Left lung (tissue), 4 donors: ENCODE measurements at regions not wholly inside any gene's neighbourhood (a gene's known extent, or its start where the extent isn't known, plus 50 kb on each side); places are given as distances from the start of the nearest gene placed in this dataset.

Experiments used
- ATAC-seq: fragments of 200-7000 bp; cut with Tn5 transposase; one replicate; pipeline ENCODE4 v1.9.1; 2020; ENCODE audit warnings: moderate library complexity
- DNase-seq, 4 donors: peaks; one replicate each; pipeline ENCODE4 v3.0.0-alpha.2; 2013 to 2020
- H3K27ac ChIP-seq, 2 donors: fragments of 200-600 bp; sonication (generic) in 1 of 2; one replicate each; pipeline versions ENCODE4 v1.5.0 to v1.8.0; 2020 to 2021
- H3K27me3 ChIP-seq, 2 donors: fragments of 200-600 bp; sonication (generic) in 1 of 2; one replicate each; pipeline versions ENCODE4 v1.5.0 to v1.8.0; 2020 to 2021
- H3K36me3 ChIP-seq, 2 donors: fragments of 200-600 bp; sonication (generic) in 1 of 2; one replicate each; pipeline versions ENCODE4 v1.5.0 to v1.8.0; 2020 to 2021
- H3K4me1 ChIP-seq, 2 donors: fragments of 200-600 bp; one replicate each; pipeline ENCODE4 v1.8.0; 2021
- H3K4me3 ChIP-seq, 2 donors: fragments of 200-600 bp; sonication (generic) in 1 of 2; one replicate each; pipeline versions ENCODE4 v1.5.0 to v1.8.0; 2020 to 2021; ENCODE audit warnings: mild to moderate bottlenecking in 1 of 2
- H3K9me3 ChIP-seq, 2 donors: fragments of 200-600 bp; sonication (generic) in 1 of 2; one replicate each; pipeline versions ENCODE4 v1.5.0 to v1.8.0; 2020 to 2021
- intact Hi-C, 2 donors: fragments of 100-400 bp; cut with DNase I; formaldehyde crosslinking; loops; one replicate each; pipeline versions ENCODE4 v1.11.2 to v1.14.2; 2022
- TF ChIP-seq, protein P1 (sequence below), 2 donors: fragments of 200-600 bp; sonication (generic) in 1 of 2; IDR thresholded peaks; one replicate each; pipeline versions ENCODE4 v1.5.0 to v1.8.0; 2021; ENCODE audit warnings: antibody characterized with exemption in 2 of 2
- donor health status: DM: no; HTN: yes; CAD: no.
- donor health status: DM: no; HTN: no; CAD: no.

DNA sequence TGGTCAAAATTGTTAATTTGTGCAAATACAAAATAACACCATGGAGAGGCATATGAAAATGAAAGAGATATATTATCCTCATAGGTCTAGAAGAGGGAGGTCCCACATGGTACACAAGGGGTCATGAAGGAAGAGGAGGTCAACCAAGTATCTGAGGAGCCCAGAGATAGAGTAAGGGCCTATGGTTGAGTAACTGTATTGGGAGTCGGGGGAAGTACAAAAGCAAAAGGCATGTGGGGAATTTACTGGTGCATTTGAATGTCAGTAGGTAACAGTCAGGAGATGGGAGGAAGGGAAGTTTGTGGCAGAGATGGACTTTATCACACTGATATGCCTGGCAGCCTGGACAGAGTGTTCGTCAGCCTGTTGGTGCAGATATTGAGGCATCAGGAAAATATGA is 1113.7 kb downstream of the OTOL1 start:
- no peak overlapping the region for H3K4me3 ChIP-seq
- intact Hi-C loops, result no loop called here
- H3K27ac ChIP-seq, result no peak overlapping the region
- ATAC-seq, result no peak
- H3K9me3 ChIP-seq, result peaks cover 0 to 15% of the 10 kb centered on the region in 2 donors
- H3K36me3 ChIP-seq, result no peaks in the 10 kb centered on the region
- no peaks in the 10 kb centered on the region for H3K4me1 ChIP-seq
- no peak for DNase-seq
- TF ChIP-seq, protein P1, sequence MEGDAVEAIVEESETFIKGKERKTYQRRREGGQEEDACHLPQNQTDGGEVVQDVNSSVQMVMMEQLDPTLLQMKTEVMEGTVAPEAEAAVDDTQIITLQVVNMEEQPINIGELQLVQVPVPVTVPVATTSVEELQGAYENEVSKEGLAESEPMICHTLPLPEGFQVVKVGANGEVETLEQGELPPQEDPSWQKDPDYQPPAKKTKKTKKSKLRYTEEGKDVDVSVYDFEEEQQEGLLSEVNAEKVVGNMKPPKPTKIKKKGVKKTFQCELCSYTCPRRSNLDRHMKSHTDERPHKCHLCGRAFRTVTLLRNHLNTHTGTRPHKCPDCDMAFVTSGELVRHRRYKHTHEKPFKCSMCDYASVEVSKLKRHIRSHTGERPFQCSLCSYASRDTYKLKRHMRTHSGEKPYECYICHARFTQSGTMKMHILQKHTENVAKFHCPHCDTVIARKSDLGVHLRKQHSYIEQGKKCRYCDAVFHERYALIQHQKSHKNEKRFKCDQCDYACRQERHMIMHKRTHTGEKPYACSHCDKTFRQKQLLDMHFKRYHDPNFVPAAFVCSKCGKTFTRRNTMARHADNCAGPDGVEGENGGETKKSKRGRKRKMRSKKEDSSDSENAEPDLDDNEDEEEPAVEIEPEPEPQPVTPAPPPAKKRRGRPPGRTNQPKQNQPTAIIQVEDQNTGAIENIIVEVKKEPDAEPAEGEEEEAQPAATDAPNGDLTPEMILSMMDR (IDR thresholded peaks at IDR 0.05), result no peak
- no peaks in the 10 kb centered on the region for H3K27me3 ChIP-seq

DNA sequence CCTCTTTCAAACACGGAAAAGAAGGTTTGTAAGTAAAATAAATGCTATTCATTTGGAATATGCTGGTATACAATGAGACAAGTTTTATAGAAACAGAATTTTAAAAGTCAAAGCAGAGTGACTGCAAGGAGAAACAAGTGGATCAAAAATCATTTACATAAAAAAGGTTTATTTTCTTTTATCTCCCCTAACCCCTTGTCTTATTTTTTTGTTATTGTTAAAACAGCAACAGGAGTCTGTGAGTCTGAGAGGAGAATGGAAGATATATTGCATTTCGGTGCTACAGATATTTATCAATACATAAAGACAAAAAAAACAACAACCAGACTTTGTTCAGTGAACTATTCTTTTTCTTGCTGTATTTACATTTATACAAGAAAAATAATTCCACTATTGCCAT is 1116.4 kb downstream of the OTOL1 start:
- no peaks in the 10 kb centered on the region for H3K36me3 ChIP-seq
- peaks cover 0 to 8% of the 10 kb centered on the region in 2 donors for H3K9me3 ChIP-seq
- H3K27ac ChIP-seq, result no peak overlapping the region
- intact Hi-C loops, result no loop called here
- TF ChIP-seq, protein P1 (IDR thresholded peaks at IDR 0.05), result no peak
- H3K4me3 ChIP-seq, result no peak overlapping the region
- H3K4me1 ChIP-seq, result no peaks in the 10 kb centered on the region
- no peaks in the 10 kb centered on the region for H3K27me3 ChIP-seq
- DNase-seq (no peak), ATAC-seq (no peak)

- H3K9me3 ChIP-seq, result peaks cover 0 to 17% of the 10 kb centered on the region in 2 donors
- DNase-seq (no peak), ATAC-seq (no peak)
- intact Hi-C loops, result no loop called here
- no peak overlapping the region for H3K27ac ChIP-seq
- H3K36me3 ChIP-seq, result no peaks in the 10 kb centered on the region
- no peak overlapping the region for H3K4me3 ChIP-seq
- H3K27me3 ChIP-seq, result no peaks in the 10 kb centered on the region
- TF ChIP-seq, protein P1 (IDR thresholded peaks at IDR 0.05), result no peak
- no peaks in the 10 kb centered on the region for H3K4me1 ChIP-seq
Observed at GRCh38 chr3:162626172-162626571, 1129.6 kb downstream of the OTOL1 start.

- no peaks in the 10 kb centered on the region for H3K27me3 ChIP-seq
- DNase-seq, result no peak
- TF ChIP-seq, protein P1 (IDR thresholded peaks at IDR 0.05), result no peak
- no peak for ATAC-seq
- no peaks in the 10 kb centered on the region for H3K36me3 ChIP-seq
- no peaks in the 10 kb centered on the region for H3K4me1 ChIP-seq
- no peaks in the 10 kb centered on the region for H3K9me3 ChIP-seq
- H3K27ac ChIP-seq, result no peak overlapping the region
- intact Hi-C loops, result no loop called here
- no peak overlapping the region for H3K4me3 ChIP-seq
Observed at GRCh38 chr3:162628531-162628930, 1131.9 kb downstream of the OTOL1 start.

DNA sequence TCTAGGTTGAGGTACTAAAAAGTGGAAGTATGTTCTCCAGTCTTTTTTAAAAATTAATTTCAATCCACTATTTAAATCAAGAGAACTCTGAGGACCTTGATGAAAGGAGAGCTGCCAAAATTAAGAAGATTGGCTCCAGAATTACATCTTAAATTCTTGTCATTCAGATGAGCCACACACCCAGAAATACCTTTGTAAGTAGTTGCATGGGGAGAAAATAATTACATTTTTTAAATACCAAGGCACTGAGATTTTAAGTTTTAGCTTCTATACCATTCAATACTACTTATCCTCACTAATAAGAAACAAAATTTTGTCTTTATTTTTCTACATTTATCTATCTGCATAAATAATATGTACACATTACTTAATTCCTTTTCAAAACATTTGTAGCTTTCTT is 1132.8 kb downstream of the OTOL1 start:
- DNase-seq, result no peak
- H3K27me3 ChIP-seq, result no peaks in the 10 kb centered on the region
- peaks cover 0 to under 1% of the 10 kb centered on the region in 2 donors for H3K9me3 ChIP-seq
- no peaks in the 10 kb centered on the region for H3K36me3 ChIP-seq
- TF ChIP-seq, protein P1 (IDR thresholded peaks at IDR 0.05), result no peak
- intact Hi-C loops, result no loop called here
- H3K27ac ChIP-seq, result no peak overlapping the region
- H3K4me3 ChIP-seq, result no peak overlapping the region
- H3K4me1 ChIP-seq, result no peaks in the 10 kb centered on the region
- ATAC-seq, result no peak
